ENCODE measurements at regions not wholly inside any gene's neighbourhood (a gene's known extent, or its start where the extent isn't known, plus 50 kb on each side); places are given as distances from the start of the nearest gene placed in this dataset.

GRCh38 chr12:24088751-24089509 lies 139.5 kb upstream of the SOX5 start:
- TF ChIP-seq CTCF (IDR thresholded peaks at IDR 0.05) (no peak), POLR2AphosphoS5 (IDR thresholded peaks at IDR 0.05; ENCODE audit: low read depth, low read length) (no peak), REST (IDR thresholded peaks at IDR 0.05; ENCODE audit: insufficient read depth in 1 of 2, low read depth in 2 of 2, low read length in 1 of 2) (no peak)

All from Panc1 (cell line).